ENCODE measurements at regions not wholly inside any gene's neighbourhood (a gene's known extent, or its start where the extent isn't known, plus 50 kb on each side); places are given as distances from the start of the nearest gene placed in this dataset.

DNA sequence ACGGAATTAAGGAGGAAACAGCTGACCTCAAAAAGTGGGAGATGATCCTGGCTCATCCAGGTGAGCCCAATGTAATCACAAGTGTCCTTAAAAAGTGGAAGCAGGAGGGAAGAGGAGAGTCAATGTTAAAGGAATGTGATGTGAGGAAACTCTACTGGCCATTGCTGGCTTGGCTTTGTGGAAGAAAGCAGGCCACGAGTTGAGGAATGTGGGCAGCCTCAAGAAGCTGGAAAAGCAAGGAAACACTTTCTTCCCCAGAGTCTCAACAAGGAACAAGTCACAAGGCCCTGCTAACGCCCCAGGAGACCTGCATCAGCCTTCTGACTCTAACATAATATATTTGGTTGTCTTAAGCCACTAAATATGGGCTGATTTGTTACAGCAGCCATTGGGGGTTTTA lies 252.8 kb downstream of the PSAT1 start:
- TF ChIP-seq, protein P1, sequence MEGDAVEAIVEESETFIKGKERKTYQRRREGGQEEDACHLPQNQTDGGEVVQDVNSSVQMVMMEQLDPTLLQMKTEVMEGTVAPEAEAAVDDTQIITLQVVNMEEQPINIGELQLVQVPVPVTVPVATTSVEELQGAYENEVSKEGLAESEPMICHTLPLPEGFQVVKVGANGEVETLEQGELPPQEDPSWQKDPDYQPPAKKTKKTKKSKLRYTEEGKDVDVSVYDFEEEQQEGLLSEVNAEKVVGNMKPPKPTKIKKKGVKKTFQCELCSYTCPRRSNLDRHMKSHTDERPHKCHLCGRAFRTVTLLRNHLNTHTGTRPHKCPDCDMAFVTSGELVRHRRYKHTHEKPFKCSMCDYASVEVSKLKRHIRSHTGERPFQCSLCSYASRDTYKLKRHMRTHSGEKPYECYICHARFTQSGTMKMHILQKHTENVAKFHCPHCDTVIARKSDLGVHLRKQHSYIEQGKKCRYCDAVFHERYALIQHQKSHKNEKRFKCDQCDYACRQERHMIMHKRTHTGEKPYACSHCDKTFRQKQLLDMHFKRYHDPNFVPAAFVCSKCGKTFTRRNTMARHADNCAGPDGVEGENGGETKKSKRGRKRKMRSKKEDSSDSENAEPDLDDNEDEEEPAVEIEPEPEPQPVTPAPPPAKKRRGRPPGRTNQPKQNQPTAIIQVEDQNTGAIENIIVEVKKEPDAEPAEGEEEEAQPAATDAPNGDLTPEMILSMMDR (conservative IDR thresholded peaks at IDR 0.05), result no peak
- TF ChIP-seq ZFX (IDR thresholded peaks at IDR 0.05), result no peak
